Fibroblast of the aortic adventitia (primary cell): ENCODE measurements at regions not wholly inside any gene's neighbourhood (a gene's known extent, or its start where the extent isn't known, plus 50 kb on each side); places are given as distances from the start of the nearest gene placed in this dataset.

Experiments
- DNase-seq: peaks from one replicate; pipeline ENCODE4 v3.0.0-alpha.2; 2010; ENCODE audit warnings: low read depth
- H3K4me3 ChIP-seq: 2 replicates; pipeline ENCODE4 v1.5.1; 2011; ENCODE audit warnings: low read depth, mild to moderate bottlenecking, control low read depth, low read length, moderate library complexity
- TF ChIP-seq, protein P1 (sequence below): IDR thresholded peaks from 2 replicates; pipeline ENCODE4 v1.5.1; 2011; ENCODE audit warnings: mild to moderate bottlenecking, low read length, control low read depth, inconsistent platforms; ENCODE audit not compliant: insufficient read depth

- no peak for DNase-seq
These were observed 453.5 kb upstream of the JARID2 start for GRCh38 chr6:14792118-14792955.

DNA sequence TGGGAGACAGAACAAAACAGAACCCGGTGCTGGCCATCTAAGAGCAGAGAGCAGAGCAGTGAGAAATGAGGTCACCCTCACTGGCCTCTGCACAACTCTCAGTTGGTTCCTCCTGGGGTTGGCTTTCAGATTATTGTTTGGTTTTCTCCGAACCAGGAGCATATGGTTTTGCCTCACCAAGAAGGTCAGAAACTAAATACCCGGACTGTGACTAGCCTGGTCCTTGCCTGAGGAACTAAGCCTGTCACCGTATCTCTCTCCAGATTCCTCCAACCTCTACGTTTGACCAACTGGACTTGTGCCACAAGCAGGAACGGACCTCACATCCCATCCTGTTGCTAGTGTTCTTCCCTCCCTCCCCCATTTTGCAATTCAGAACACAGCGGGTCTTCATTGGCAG is 450.4 kb upstream of the JARID2 start:
- TF ChIP-seq, protein P1, sequence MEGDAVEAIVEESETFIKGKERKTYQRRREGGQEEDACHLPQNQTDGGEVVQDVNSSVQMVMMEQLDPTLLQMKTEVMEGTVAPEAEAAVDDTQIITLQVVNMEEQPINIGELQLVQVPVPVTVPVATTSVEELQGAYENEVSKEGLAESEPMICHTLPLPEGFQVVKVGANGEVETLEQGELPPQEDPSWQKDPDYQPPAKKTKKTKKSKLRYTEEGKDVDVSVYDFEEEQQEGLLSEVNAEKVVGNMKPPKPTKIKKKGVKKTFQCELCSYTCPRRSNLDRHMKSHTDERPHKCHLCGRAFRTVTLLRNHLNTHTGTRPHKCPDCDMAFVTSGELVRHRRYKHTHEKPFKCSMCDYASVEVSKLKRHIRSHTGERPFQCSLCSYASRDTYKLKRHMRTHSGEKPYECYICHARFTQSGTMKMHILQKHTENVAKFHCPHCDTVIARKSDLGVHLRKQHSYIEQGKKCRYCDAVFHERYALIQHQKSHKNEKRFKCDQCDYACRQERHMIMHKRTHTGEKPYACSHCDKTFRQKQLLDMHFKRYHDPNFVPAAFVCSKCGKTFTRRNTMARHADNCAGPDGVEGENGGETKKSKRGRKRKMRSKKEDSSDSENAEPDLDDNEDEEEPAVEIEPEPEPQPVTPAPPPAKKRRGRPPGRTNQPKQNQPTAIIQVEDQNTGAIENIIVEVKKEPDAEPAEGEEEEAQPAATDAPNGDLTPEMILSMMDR, result no peak
- no peak for DNase-seq
- no peak overlapping the region for H3K4me3 ChIP-seq

More at GRCh38 chr6:14792118-14792955, 453.5 kb upstream of the JARID2 start:
- TF ChIP-seq, protein P1, result no peak
- H3K4me3 ChIP-seq, result no peak overlapping the region

GRCh38 chr6:14796974-14797762 is 448.7 kb upstream of the JARID2 start:
- TF ChIP-seq, protein P1, result no peak
- no peak overlapping the region for H3K4me3 ChIP-seq
- DNase-seq, result peak; percentile 85

DNA sequence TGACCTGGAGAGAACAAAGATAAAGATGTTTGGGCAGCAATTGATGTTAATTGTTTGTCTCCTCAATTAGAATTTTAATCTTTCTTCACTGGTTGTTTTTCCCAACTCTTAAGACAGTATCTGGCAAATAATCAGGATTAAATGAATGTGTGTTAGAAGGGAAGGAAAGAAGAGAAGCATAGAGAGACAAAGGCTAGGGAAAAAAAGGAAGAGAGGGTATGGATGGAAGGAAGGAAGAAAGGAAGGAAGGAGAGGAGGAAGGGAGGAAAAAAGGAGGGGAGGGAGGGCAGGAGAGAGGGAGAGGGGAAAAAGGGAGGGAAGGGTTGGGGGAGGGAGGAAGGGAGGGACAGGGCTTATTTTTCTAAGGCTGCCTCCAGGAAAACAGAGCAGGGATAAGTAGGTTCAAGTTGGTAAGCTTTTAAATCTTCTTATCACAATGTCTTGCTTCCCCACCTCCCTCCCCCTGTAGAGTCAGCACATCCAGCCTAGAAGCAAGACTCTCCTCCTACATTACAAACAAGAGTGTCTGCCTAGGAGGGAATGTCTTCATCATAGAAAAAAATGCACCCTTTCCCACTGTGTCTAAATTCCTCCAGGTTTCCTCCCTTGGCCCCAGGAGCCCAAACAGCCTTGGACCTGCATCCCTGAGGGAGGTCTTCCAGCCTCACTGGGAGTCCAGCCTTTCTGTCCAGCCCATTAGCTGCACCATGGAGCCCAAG is 447.8 kb upstream of the JARID2 start:
- DNase-seq, result peak; percentile 45
- TF ChIP-seq, protein P1, result no peak
- no peak overlapping the region for H3K4me3 ChIP-seq

GRCh38 chr6:14798594-14798982 is 447.3 kb upstream of the JARID2 start:
- DNase-seq, result no peak
- no peak overlapping the region for H3K4me3 ChIP-seq
- TF ChIP-seq, protein P1, result no peak

DNA sequence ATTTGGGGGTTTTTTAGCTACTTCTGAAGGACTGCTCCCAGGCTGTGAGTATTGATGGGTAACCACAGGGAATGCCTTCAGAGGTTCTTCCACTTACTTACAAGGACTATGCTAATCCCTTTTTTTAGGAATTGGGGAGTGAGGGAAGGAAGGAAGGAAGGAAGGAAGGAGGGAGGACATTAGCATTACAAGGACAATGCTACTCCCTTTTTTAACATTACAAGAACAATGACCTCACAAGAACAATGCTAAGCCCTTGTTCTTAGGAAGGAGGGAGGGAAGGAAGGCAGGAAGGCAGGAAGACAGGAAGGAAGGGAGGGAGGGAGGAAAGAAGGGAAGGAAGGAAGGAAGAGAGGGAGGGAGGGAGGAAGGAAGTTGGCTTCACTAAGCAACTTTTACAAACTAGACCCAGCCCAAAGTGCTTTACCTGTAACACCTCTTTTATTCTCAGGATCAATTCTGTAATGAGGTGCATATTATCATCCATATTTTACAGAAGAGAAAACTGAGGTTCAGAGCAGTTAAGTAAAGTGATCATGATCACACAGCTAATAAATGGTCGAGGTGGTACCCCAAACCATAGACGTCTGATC is 446.8 kb upstream of the JARID2 start:
- TF ChIP-seq, protein P1, result no peak
- H3K4me3 ChIP-seq, result no peak overlapping the region
- DNase-seq, result no peak
